GM12864 (cell line): ENCODE measurements at regions not wholly inside any gene's neighbourhood (a gene's known extent, or its start where the extent isn't known, plus 50 kb on each side); places are given as distances from the start of the nearest gene placed in this dataset.

Experiments
- DNase-seq: peaks from one replicate; pipeline ENCODE4 v3.0.0-alpha.2; 2011; ENCODE audit warnings: low read depth
- H3K4me3 ChIP-seq: 2 replicates; pipeline ENCODE4 v1.5.1; 2011; ENCODE audit warnings: mild to moderate bottlenecking, low read depth, low read length, control low read depth
- TF ChIP-seq, protein P1 (sequence below): IDR thresholded peaks from 2 replicates; pipeline ENCODE4 v1.5.1; 2011; ENCODE audit warnings: low read depth, mild to moderate bottlenecking, moderate library complexity, low read length, control low read depth, inconsistent platforms; ENCODE audit errors: missing control alignments

DNA sequence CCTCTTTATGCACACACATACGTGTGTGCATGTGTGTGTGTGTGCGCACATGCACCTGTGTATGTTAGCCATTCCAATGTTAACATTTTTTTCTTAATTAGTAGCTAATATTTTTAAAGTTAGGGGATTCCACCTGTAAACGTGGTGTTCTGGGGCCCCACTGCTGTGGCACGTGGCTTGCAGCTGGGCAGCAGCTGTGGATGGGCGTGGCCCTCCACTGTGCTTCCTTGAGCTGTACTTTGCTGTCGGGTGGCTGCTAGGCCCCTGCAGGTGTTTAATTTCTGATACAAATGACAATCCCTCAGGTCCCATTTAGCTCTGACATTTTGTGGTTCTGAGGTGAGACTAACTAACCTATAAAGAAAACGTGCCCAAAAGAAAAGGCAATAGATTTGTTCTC, 58.9 kb upstream of the GJB6 start:
- TF ChIP-seq, protein P1, sequence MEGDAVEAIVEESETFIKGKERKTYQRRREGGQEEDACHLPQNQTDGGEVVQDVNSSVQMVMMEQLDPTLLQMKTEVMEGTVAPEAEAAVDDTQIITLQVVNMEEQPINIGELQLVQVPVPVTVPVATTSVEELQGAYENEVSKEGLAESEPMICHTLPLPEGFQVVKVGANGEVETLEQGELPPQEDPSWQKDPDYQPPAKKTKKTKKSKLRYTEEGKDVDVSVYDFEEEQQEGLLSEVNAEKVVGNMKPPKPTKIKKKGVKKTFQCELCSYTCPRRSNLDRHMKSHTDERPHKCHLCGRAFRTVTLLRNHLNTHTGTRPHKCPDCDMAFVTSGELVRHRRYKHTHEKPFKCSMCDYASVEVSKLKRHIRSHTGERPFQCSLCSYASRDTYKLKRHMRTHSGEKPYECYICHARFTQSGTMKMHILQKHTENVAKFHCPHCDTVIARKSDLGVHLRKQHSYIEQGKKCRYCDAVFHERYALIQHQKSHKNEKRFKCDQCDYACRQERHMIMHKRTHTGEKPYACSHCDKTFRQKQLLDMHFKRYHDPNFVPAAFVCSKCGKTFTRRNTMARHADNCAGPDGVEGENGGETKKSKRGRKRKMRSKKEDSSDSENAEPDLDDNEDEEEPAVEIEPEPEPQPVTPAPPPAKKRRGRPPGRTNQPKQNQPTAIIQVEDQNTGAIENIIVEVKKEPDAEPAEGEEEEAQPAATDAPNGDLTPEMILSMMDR = no peak
- H3K4me3 ChIP-seq = no peak overlapping the region
- DNase-seq = no peak

- TF ChIP-seq, protein P1 = no peak
- no peak for DNase-seq
Measured at GRCh38 chr13:20288561-20288960, 56.4 kb upstream of the GJB6 start.

GRCh38 chr13:20287976-20288375, 55.9 kb upstream of the GJB6 start:
- DNase-seq = no peak
- TF ChIP-seq, protein P1 = no peak
- H3K4me3 ChIP-seq = no peak overlapping the region

More at GRCh38 chr13:20288561-20288960, 56.4 kb upstream of the GJB6 start:
- H3K4me3 ChIP-seq = no peak overlapping the region

- H3K4me3 ChIP-seq = no peak overlapping the region
- TF ChIP-seq, protein P1 = no peak
- no peak for DNase-seq
Measured at GRCh38 chr13:20285530-20285929, 53.4 kb upstream of the GJB6 start.
